Stimulated activated memory B cell treated with anti-CD40 and anti-IgM and Interleukin-4, amounts not matched to agents 10 μg/mL and 1 μg/mL and 100 μg/mL, for 72 hours (primary cell): ENCODE measurements at regions not wholly inside any gene's neighbourhood (a gene's known extent, or its start where the extent isn't known, plus 50 kb on each side); places are given as distances from the start of the nearest gene placed in this dataset.

Experiments
- ATAC-seq: fragments of 150-1000 bp; cut with Tn5 transposase; 2 replicates; pipeline ENCODE4 v1.10.0; 2021
- H3K27ac Mint-ChIP-seq: one replicate; pipeline ENCODE4 v1.8.0; 2022; ENCODE audit warnings: mild to moderate bottlenecking, mixed read lengths
- H3K27me3 Mint-ChIP-seq: one replicate; pipeline ENCODE4 v1.8.0; 2022; ENCODE audit warnings: mixed read lengths
- H3K36me3 Mint-ChIP-seq: one replicate; pipeline ENCODE4 v1.8.0; 2022; ENCODE audit warnings: mixed read lengths
- H3K4me1 Mint-ChIP-seq: one replicate; pipeline ENCODE4 v1.8.0; 2022; ENCODE audit warnings: mixed read lengths
- H3K4me3 Mint-ChIP-seq: one replicate; pipeline ENCODE4 v1.8.0; 2022; ENCODE audit warnings: mild to moderate bottlenecking, moderate library complexity, mixed read lengths
- H3K9me3 Mint-ChIP-seq: one replicate; pipeline ENCODE4 v1.8.0; 2022; ENCODE audit warnings: mixed read lengths

GRCh38 chr7:41312235-41312634, 390.7 kb downstream of the INHBA start:
- Mint-ChIP-seq H3K4me3 (no peak overlapping the region), H3K4me1 (no peaks in the 10 kb centered on the region), H3K9me3 (no peaks in the 10 kb centered on the region), H3K27ac (no peak overlapping the region), H3K27me3 (no peaks in the 10 kb centered on the region), H3K36me3 (no peaks in the 10 kb centered on the region)
- ATAC-seq, result no peak

GRCh38 chr7:41311301-41311700, 391.6 kb downstream of the INHBA start:
- Mint-ChIP-seq H3K9me3 (no peaks in the 10 kb centered on the region), H3K36me3 (no peaks in the 10 kb centered on the region), H3K27ac (no peak overlapping the region), H3K4me3 (no peak overlapping the region), H3K4me1 (no peaks in the 10 kb centered on the region), H3K27me3 (no peaks in the 10 kb centered on the region)
- no peak for ATAC-seq

GRCh38 chr7:41306486-41306885, 396.4 kb downstream of the INHBA start:
- no peaks in the 10 kb centered on the region for H3K27me3 Mint-ChIP-seq
- H3K4me1 Mint-ChIP-seq, result no peaks in the 10 kb centered on the region
- no peak overlapping the region for H3K27ac Mint-ChIP-seq

GRCh38 chr7:41305001-41305400, 397.9 kb downstream of the INHBA start:
- Mint-ChIP-seq H3K36me3 (no peaks in the 10 kb centered on the region), H3K4me3 (no peak overlapping the region), H3K4me1 (no peaks in the 10 kb centered on the region), H3K27me3 (no peaks in the 10 kb centered on the region), H3K9me3 (peaks cover 2% of the 10 kb centered on the region), H3K27ac (no peak overlapping the region)
- no peak for ATAC-seq

More at GRCh38 chr7:41306486-41306885, 396.4 kb downstream of the INHBA start:
- no peak for ATAC-seq
- Mint-ChIP-seq H3K9me3 (peaks cover 2% of the 10 kb centered on the region), H3K36me3 (no peaks in the 10 kb centered on the region), H3K4me3 (no peak overlapping the region)

- Mint-ChIP-seq H3K4me3 (no peak overlapping the region), H3K27ac (no peak overlapping the region), H3K36me3 (no peaks in the 10 kb centered on the region), H3K4me1 (no peaks in the 10 kb centered on the region), H3K27me3 (no peaks in the 10 kb centered on the region), H3K9me3 (peaks cover 2% of the 10 kb centered on the region)
- no peak for ATAC-seq
Measured at GRCh38 chr7:41303709-41304108, 399.2 kb downstream of the INHBA start.

GRCh38 chr7:41298409-41298808, 404.5 kb downstream of the INHBA start:
- ATAC-seq, result no peak
- Mint-ChIP-seq H3K4me1 (no peaks in the 10 kb centered on the region), H3K27ac (no peak overlapping the region), H3K36me3 (no peaks in the 10 kb centered on the region), H3K27me3 (no peaks in the 10 kb centered on the region), H3K9me3 (peaks cover 2% of the 10 kb centered on the region), H3K4me3 (no peak overlapping the region)

GRCh38 chr7:41297166-41297565, 405.7 kb downstream of the INHBA start:
- no peak for ATAC-seq
- H3K27ac Mint-ChIP-seq, result no peak overlapping the region

GRCh38 chr7:41295455-41295815, 407.5 kb downstream of the INHBA start:
- H3K4me3 Mint-ChIP-seq, result no peak overlapping the region
- no peaks in the 10 kb centered on the region for H3K36me3 Mint-ChIP-seq
- H3K27ac Mint-ChIP-seq, result no peak overlapping the region
- H3K4me1 Mint-ChIP-seq, result no peaks in the 10 kb centered on the region
- no peak for ATAC-seq
- no peaks in the 10 kb centered on the region for H3K9me3 Mint-ChIP-seq
- H3K27me3 Mint-ChIP-seq, result no peaks in the 10 kb centered on the region

More at GRCh38 chr7:41297166-41297565, 405.7 kb downstream of the INHBA start:
- H3K27me3 Mint-ChIP-seq, result no peaks in the 10 kb centered on the region
- H3K36me3 Mint-ChIP-seq, result no peaks in the 10 kb centered on the region
- H3K9me3 Mint-ChIP-seq, result peaks cover 2% of the 10 kb centered on the region
- no peak overlapping the region for H3K4me3 Mint-ChIP-seq
- H3K4me1 Mint-ChIP-seq, result no peaks in the 10 kb centered on the region

- no peaks in the 10 kb centered on the region for H3K4me1 Mint-ChIP-seq
- no peak for ATAC-seq
- no peak overlapping the region for H3K27ac Mint-ChIP-seq
- no peak overlapping the region for H3K4me3 Mint-ChIP-seq
- H3K27me3 Mint-ChIP-seq, result no peaks in the 10 kb centered on the region
- H3K36me3 Mint-ChIP-seq, result no peaks in the 10 kb centered on the region
- no peaks in the 10 kb centered on the region for H3K9me3 Mint-ChIP-seq
Measured at GRCh38 chr7:41294556-41295454, 408.1 kb downstream of the INHBA start.

GRCh38 chr7:41292487-41292886, 410.4 kb downstream of the INHBA start:
- Mint-ChIP-seq H3K27me3 (no peaks in the 10 kb centered on the region), H3K9me3 (peaks cover 4% of the 10 kb centered on the region), H3K27ac (no peak overlapping the region), H3K4me1 (no peaks in the 10 kb centered on the region), H3K4me3 (no peak overlapping the region), H3K36me3 (no peaks in the 10 kb centered on the region)
- ATAC-seq, result no peak

- H3K9me3 Mint-ChIP-seq, result peaks cover 8% of the 10 kb centered on the region
- no peak overlapping the region for H3K27ac Mint-ChIP-seq
- no peak overlapping the region for H3K4me3 Mint-ChIP-seq
- no peak for ATAC-seq
- H3K36me3 Mint-ChIP-seq, result no peaks in the 10 kb centered on the region
- H3K27me3 Mint-ChIP-seq, result peaks cover 8% of the 10 kb centered on the region
- no peaks in the 10 kb centered on the region for H3K4me1 Mint-ChIP-seq
Measured at GRCh38 chr7:41287559-41288335, 415.1 kb downstream of the INHBA start.

GRCh38 chr7:41280491-41280890, 422.4 kb downstream of the INHBA start:
- no peaks in the 10 kb centered on the region for H3K36me3 Mint-ChIP-seq
- no peaks in the 10 kb centered on the region for H3K9me3 Mint-ChIP-seq
- peaks cover 14% of the 10 kb centered on the region for H3K27me3 Mint-ChIP-seq
- no peak for ATAC-seq
- no peaks in the 10 kb centered on the region for H3K4me1 Mint-ChIP-seq
- H3K27ac Mint-ChIP-seq, result no peak overlapping the region
- no peak overlapping the region for H3K4me3 Mint-ChIP-seq

GRCh38 chr7:41277561-41277960, 425.3 kb downstream of the INHBA start:
- ATAC-seq, result no peak
- Mint-ChIP-seq H3K9me3 (no peaks in the 10 kb centered on the region), H3K36me3 (no peaks in the 10 kb centered on the region), H3K27ac (no peak overlapping the region), H3K4me1 (no peaks in the 10 kb centered on the region), H3K4me3 (no peak overlapping the region), H3K27me3 (peaks cover 4% of the 10 kb centered on the region)

GRCh38 chr7:41275255-41275654, 427.6 kb downstream of the INHBA start:
- H3K27ac Mint-ChIP-seq, result no peak overlapping the region
- no peaks in the 10 kb centered on the region for H3K4me1 Mint-ChIP-seq
- no peak for ATAC-seq
- H3K27me3 Mint-ChIP-seq, result peaks cover 11% of the 10 kb centered on the region
- no peak overlapping the region for H3K4me3 Mint-ChIP-seq
- peaks cover 3% of the 10 kb centered on the region for H3K9me3 Mint-ChIP-seq
- H3K36me3 Mint-ChIP-seq, result no peaks in the 10 kb centered on the region

- Mint-ChIP-seq H3K36me3 (no peaks in the 10 kb centered on the region), H3K4me3 (no peak overlapping the region), H3K27ac (no peak overlapping the region), H3K4me1 (no peaks in the 10 kb centered on the region), H3K9me3 (peaks cover 3% of the 10 kb centered on the region), H3K27me3 (peaks cover 11% of the 10 kb centered on the region)
- ATAC-seq, result no peak
Measured at GRCh38 chr7:41274179-41274578, 428.7 kb downstream of the INHBA start.

GRCh38 chr7:41272664-41273063, 430.2 kb downstream of the INHBA start:
- H3K27ac Mint-ChIP-seq, result no peak overlapping the region
- no peak for ATAC-seq
- H3K36me3 Mint-ChIP-seq, result no peaks in the 10 kb centered on the region
- no peaks in the 10 kb centered on the region for H3K4me1 Mint-ChIP-seq
- no peak overlapping the region for H3K4me3 Mint-ChIP-seq
- H3K9me3 Mint-ChIP-seq, result peaks cover 3% of the 10 kb centered on the region
- H3K27me3 Mint-ChIP-seq, result peaks cover 11% of the 10 kb centered on the region
